ENCODE measurements at regions not wholly inside any gene's neighbourhood (a gene's known extent, or its start where the extent isn't known, plus 50 kb on each side); places are given as distances from the start of the nearest gene placed in this dataset.

- no peak for TF ChIP-seq CTCF (IDR thresholded peaks at IDR 0.05)
- TF ChIP-seq POLR2A (IDR thresholded peaks at IDR 0.05) = no peak
Measured at GRCh38 chr17:13240851-13241250, 223.0 kb upstream of the ELAC2 start.
